ENCODE measurements at regions not wholly inside any gene's neighbourhood (a gene's known extent, or its start where the extent isn't known, plus 50 kb on each side); places are given as distances from the start of the nearest gene placed in this dataset.
"Not testable (repeated sequence)": the region's sequence is repeated elsewhere in the genome, so short reads cannot be mapped to it uniquely, and the experiment has no call there.

GRCh38 chr12:66751432-66752113 is 72.7 kb upstream of the GRIP1 start:
- intact Hi-C loops (cut with DNase I; ENCODE audit: low total_unique reads): no loop called here
- no peak for DNase-seq (ENCODE audit: low spot score in 2 of 2)
- TF ChIP-seq POLR2A (IDR thresholded peaks at IDR 0.05) (no peak), CTCF (IDR thresholded peaks at IDR 0.05) (no peak)
- WGBS, 2 donors: 80 to 88% methylated on average over 1 of the region's 1 CpG
- H3K4me3 ChIP-seq (ENCODE audit: low read depth, poor library complexity, severe bottlenecking): no peak overlapping the region

DNA sequence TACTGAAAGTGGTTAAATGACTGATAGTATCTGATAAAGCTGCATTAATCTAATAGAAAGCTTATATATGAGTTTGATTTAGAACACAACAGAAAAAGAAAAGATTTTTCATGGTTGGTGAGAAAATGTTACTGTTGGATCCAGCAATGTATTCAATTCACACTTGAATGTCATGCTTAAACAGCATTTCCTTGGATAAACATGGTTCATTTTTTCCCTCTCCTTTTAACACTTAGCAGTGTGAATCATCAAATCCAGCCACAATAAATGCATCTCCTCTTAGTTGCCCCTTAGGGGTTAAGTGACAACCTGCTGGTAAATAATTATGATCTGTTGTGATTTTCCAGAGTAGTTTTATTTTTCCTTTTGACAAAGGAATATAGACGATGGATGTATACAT is 74.9 kb upstream of the GRIP1 start:
- TF ChIP-seq POLR2A (IDR thresholded peaks at IDR 0.05) (no peak), CTCF (IDR thresholded peaks at IDR 0.05) (no peak)
- H3K4me3 ChIP-seq (ENCODE audit: low read depth, poor library complexity, severe bottlenecking): no peak overlapping the region
- no peak for DNase-seq (ENCODE audit: low spot score in 2 of 2)
- intact Hi-C loops (cut with DNase I; ENCODE audit: low total_unique reads): no loop called here
- WGBS, 2 donors: 47 to 51% methylated on average over 1 of the region's 1 CpG

- DNase-seq (ENCODE audit: low spot score in 2 of 2): no peak
- TF ChIP-seq POLR2A (IDR thresholded peaks at IDR 0.05): no peak
- TF ChIP-seq CTCF (IDR thresholded peaks at IDR 0.05): no peak
- intact Hi-C loops (cut with DNase I; ENCODE audit: low total_unique reads): no loop called here
- WGBS, 2 donors: 85 to 87% methylated on average over 2 of the region's 2 CpGs
- H3K4me3 ChIP-seq (ENCODE audit: low read depth, poor library complexity, severe bottlenecking): no peak overlapping the region
Measured at GRCh38 chr12:66755727-66756395, 77.0 kb upstream of the GRIP1 start.

DNA sequence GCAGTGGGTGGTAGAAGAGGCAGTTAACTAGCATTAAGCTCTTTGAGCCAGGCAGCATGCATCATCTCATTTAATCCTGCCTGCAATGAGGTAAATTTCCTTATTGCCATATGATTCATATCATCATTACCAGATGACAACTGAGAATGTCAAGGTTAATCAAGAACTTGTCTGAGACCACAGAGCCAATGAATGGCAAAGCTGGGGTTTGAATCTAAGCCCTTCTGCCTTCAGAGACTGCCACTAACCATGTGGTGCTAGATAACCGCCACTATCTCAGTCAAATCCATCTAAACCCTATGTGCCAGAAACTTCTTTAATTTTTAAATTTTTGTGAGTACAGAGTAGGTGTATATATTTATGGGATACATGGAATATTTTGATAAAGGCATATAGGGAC is 77.8 kb upstream of the GRIP1 start:
- 95 to 100% methylated on average over 1 of the region's 1 CpG for WGBS, 2 donors
- TF ChIP-seq CTCF (IDR thresholded peaks at IDR 0.05) (no peak), POLR2A (IDR thresholded peaks at IDR 0.05) (no peak)

DNA sequence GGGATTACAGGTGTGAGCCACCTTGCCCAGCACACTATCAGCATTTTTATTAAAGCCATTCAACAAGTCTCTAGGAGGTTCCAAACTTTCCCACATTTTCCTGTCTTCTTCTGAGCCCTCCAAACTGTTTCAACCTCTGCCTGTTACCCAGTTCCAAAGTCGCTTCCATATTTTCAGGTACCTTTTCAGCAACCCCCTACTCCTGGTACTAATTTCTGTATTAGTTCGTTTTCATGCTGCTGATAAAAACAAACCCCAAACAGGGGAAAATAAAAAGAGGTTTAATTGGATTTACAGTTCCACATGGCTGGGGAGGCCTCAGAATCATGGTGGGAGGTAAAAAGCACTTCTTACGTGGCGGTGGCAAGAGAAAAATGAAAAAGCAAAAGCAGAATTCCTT is 81.2 kb upstream of the GRIP1 start:
- DNase-seq (ENCODE audit: low spot score in 2 of 2); H3K4me3 ChIP-seq (ENCODE audit: low read depth, poor library complexity, severe bottlenecking); intact Hi-C loops (cut with DNase I; ENCODE audit: low total_unique reads): not testable (repeated sequence)
- WGBS, 2 donors: 88 to 89% methylated on average over 4 of the region's 4 CpGs

More for the DNA sequence above, 77.8 kb upstream of the GRIP1 start:
- DNase-seq (ENCODE audit: low spot score in 2 of 2): no peak
- intact Hi-C loops (cut with DNase I; ENCODE audit: low total_unique reads): no loop called here
- H3K4me3 ChIP-seq (ENCODE audit: low read depth, poor library complexity, severe bottlenecking): no peak overlapping the region

DNA sequence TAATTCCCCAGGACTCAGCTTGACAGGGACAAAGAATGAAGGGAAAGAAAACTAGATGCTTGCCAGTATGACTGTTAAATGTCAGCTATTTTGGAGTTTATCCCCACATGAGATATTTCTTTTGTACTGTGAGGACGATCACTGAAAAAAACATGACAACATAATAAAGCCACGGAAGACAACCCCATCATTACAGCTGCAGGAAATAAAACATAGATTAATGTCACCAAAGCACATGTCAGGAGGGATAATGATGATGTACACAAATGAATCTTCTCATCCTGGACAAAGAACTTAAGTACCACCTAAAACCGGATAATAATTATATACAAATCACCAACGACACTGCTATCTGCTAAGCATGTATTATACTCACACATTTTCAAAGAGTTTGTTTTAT is 84.6 kb upstream of the GRIP1 start:
- TF ChIP-seq POLR2A (IDR thresholded peaks at IDR 0.05): no peak
- no peak for TF ChIP-seq CTCF (IDR thresholded peaks at IDR 0.05)
- intact Hi-C loops (cut with DNase I; ENCODE audit: low total_unique reads): no loop called here
- H3K4me3 ChIP-seq (ENCODE audit: low read depth, poor library complexity, severe bottlenecking): no peak overlapping the region

More for the DNA sequence above, 84.6 kb upstream of the GRIP1 start:
- 65 to 67% methylated on average over 4 of the region's 4 CpGs for WGBS, 2 donors
- DNase-seq (ENCODE audit: low spot score in 2 of 2): no peak

All from lower leg skin (tissue), 4 donors.